Sigmoid colon (tissue), 4 donors: ENCODE measurements at regions not wholly inside any gene's neighbourhood (a gene's known extent, or its start where the extent isn't known, plus 50 kb on each side); places are given as distances from the start of the nearest gene placed in this dataset.

ENCODE experiments used
- CTCF ChIP-seq, 4 experiments: fragments of 450-650 bp in 3 of 4; fragments of 200-600 bp in 1 of 4; IDR thresholded peaks; one replicate each; pipeline ENCODE4 v1.5.1; 2016 to 2019; ENCODE audit warnings: antibody characterized with exemption in 4 of 4, mild to moderate bottlenecking in 3 of 4, moderate library complexity in 2 of 4
- EP300 ChIP-seq, 4 donors: sonication (generic); formaldehyde crosslinking; IDR thresholded peaks; one replicate each; pipeline ENCODE4 v1.6.1; 2017; ENCODE audit warnings: antibody characterized with exemption in 4 of 4
- POLR2A ChIP-seq, 2 donors: fragments of 450-650 bp; IDR thresholded peaks; one replicate each; pipeline ENCODE4 v1.6.1; 2016; ENCODE audit warnings: antibody characterized with exemption in 2 of 2, mild to moderate bottlenecking in 2 of 2, moderate library complexity in 2 of 2
- POLR2AphosphoS5 ChIP-seq, 4 donors: sonication (generic); formaldehyde crosslinking; IDR thresholded peaks; one replicate each; pipeline ENCODE4 v1.6.1; 2017; ENCODE audit warnings: antibody characterized with exemption in 4 of 4

DNA sequence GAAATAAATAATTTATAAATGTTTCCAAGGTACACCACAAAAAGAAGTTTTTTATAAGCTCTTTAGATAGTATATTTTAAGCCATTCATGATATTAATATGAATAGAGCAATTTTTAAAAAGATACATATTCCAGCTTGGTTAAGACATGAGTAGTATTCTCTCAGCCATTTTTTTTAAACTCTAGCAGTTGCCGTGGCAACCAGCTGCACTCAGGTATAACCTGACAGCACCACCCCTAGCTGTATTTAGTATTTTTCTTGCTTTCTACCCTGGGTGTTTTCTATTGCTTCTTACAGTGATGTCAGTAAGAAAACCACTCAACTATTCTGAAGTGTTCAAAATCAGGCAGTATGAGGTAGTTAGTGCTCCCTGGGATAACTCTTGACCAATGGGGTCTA is 496.3 kb upstream of the CNTN3 start:
- TF ChIP-seq POLR2A (IDR thresholded peaks at IDR 0.05): no peak
- no peak for TF ChIP-seq CTCF (IDR thresholded peaks at IDR 0.05)
- no peak for TF ChIP-seq POLR2AphosphoS5 (IDR thresholded peaks at IDR 0.05)
- TF ChIP-seq EP300 (IDR thresholded peaks at IDR 0.05): no peak
